ENCODE measurements at regions not wholly inside any gene's neighbourhood (a gene's known extent, or its start where the extent isn't known, plus 50 kb on each side); places are given as distances from the start of the nearest gene placed in this dataset.

GRCh38 chr2:41488888-41489287 is 558.9 kb upstream of the PKDCC start:
- Mint-ChIP-seq H3K27me3 (ENCODE audit: insufficient read depth) (no peaks in the 10 kb centered on the region), H3K27ac (no peak overlapping the region), H3K36me3 (ENCODE audit: low read depth) (no peaks in the 10 kb centered on the region), H3K9me3 (peaks cover 11% of the 10 kb centered on the region), H3K4me3 (no peak overlapping the region), H3K4me1 (ENCODE audit: low read depth) (no peaks in the 10 kb centered on the region)
- no peak for DNase-seq
- TF ChIP-seq CTCF (IDR thresholded peaks at IDR 0.05), result no peak

GRCh38 chr2:41489638-41490037 is 558.2 kb upstream of the PKDCC start:
- DNase-seq, result no peak
- no peaks in the 10 kb centered on the region for H3K27me3 Mint-ChIP-seq (ENCODE audit: insufficient read depth)
- peaks cover 18% of the 10 kb centered on the region for H3K9me3 Mint-ChIP-seq
- H3K4me1 Mint-ChIP-seq (ENCODE audit: low read depth), result no peaks in the 10 kb centered on the region
- no peak for TF ChIP-seq CTCF (IDR thresholded peaks at IDR 0.05)
- no peak overlapping the region for H3K27ac Mint-ChIP-seq
- H3K4me3 Mint-ChIP-seq, result no peak overlapping the region
- no peaks in the 10 kb centered on the region for H3K36me3 Mint-ChIP-seq (ENCODE audit: low read depth)

- no peak overlapping the region for H3K27ac Mint-ChIP-seq
- H3K27me3 Mint-ChIP-seq (ENCODE audit: insufficient read depth), result peaks cover 2% of the 10 kb centered on the region; the same call in 1 of the 2 replicates
- TF ChIP-seq CTCF (IDR thresholded peaks at IDR 0.05), result no peak
- DNase-seq, result no peak
- H3K9me3 Mint-ChIP-seq, result peaks cover 41% of the 10 kb centered on the region
- no peaks in the 10 kb centered on the region for H3K4me1 Mint-ChIP-seq (ENCODE audit: low read depth)
- H3K4me3 Mint-ChIP-seq, result no peak overlapping the region
- H3K36me3 Mint-ChIP-seq (ENCODE audit: low read depth), result no peaks in the 10 kb centered on the region
Observed at GRCh38 chr2:41495050-41495449, 552.8 kb upstream of the PKDCC start.

- TF ChIP-seq CTCF (IDR thresholded peaks at IDR 0.05), result peak; percentile 34; the same call in 1 of the 2 replicates
- Mint-ChIP-seq H3K27ac (no peak overlapping the region), H3K4me1 (ENCODE audit: low read depth) (no peaks in the 10 kb centered on the region), H3K9me3 (peaks cover 56% of the 10 kb centered on the region), H3K4me3 (no peak overlapping the region), H3K36me3 (ENCODE audit: low read depth) (0 out of 2 replicates have a peak, but pooled peaks cover 5% of the 10 kb centered on the region), H3K27me3 (ENCODE audit: insufficient read depth) (peaks cover 2% of the 10 kb centered on the region; the same call in 1 of the 2 replicates)
- DNase-seq, result no peak
Observed at GRCh38 chr2:41496908-41497307, 550.9 kb upstream of the PKDCC start.

GRCh38 chr2:41498781-41499180 is 549.0 kb upstream of the PKDCC start:
- Mint-ChIP-seq H3K9me3 (peaks cover 61% of the 10 kb centered on the region), H3K4me1 (ENCODE audit: low read depth) (no peaks in the 10 kb centered on the region), H3K4me3 (no peak overlapping the region), H3K27me3 (ENCODE audit: insufficient read depth) (peaks cover 2% of the 10 kb centered on the region; the same call in 1 of the 2 replicates), H3K36me3 (ENCODE audit: low read depth) (0 out of 2 replicates have a peak, but pooled peaks cover 5% of the 10 kb centered on the region), H3K27ac (no peak overlapping the region)
- no peak for DNase-seq
- no peak for TF ChIP-seq CTCF (IDR thresholded peaks at IDR 0.05)

- H3K4me1 Mint-ChIP-seq (ENCODE audit: low read depth), result no peaks in the 10 kb centered on the region
- H3K9me3 Mint-ChIP-seq, result peaks cover 40% of the 10 kb centered on the region
- H3K27ac Mint-ChIP-seq, result no peak overlapping the region
- no peak for TF ChIP-seq CTCF (IDR thresholded peaks at IDR 0.05)
- no peak overlapping the region for H3K4me3 Mint-ChIP-seq
- no peak for DNase-seq
- H3K36me3 Mint-ChIP-seq (ENCODE audit: low read depth), result 0 out of 2 replicates have a peak, but pooled peaks cover 5% of the 10 kb centered on the region
- H3K27me3 Mint-ChIP-seq (ENCODE audit: insufficient read depth), result peaks cover 2% of the 10 kb centered on the region; the same call in 1 of the 2 replicates
Observed at GRCh38 chr2:41500895-41501294, 546.9 kb upstream of the PKDCC start.

All from HFFc6 (cell line).